A673 (cell line): ENCODE measurements at regions not wholly inside any gene's neighbourhood (a gene's known extent, or its start where the extent isn't known, plus 50 kb on each side); places are given as distances from the start of the nearest gene placed in this dataset.

Source experiments
- BruUV-seq: library from RNA; stranded (reverse); fragments of 400-500 nt; replicated peaks from 2 replicates; lab custom pipeline; 2021; lab: Mats Ljungman, UMichigan
- CTCF ChIA-PET: fragments of 300-600 bp; sonication (Branson Sonifier 250); formaldehyde crosslinking; loops from one replicate; lab custom pipeline; 2022; ENCODE audit warnings: antibody characterized with exemption; lab: Charles Lee
- POLR2A ChIA-PET: fragments of 300-600 bp; sonication (Branson Sonifier 250); formaldehyde crosslinking; loops from one replicate; lab custom pipeline; 2022; ENCODE audit warnings: antibody characterized with exemption; ENCODE audit not compliant: low non-redundant PET; lab: Charles Lee
- DNase-seq: peaks from one replicate; pipeline ENCODE4 v3.0.0-alpha.2; 2015; ENCODE audit warnings: low spot score
- H3K27ac ChIP-seq: fragments of 200-600 bp; sonication (generic); 2 replicates; pipeline ENCODE4 v1.5.1; 2016; ENCODE audit warnings: mixed run types, low read depth, mild to moderate bottlenecking, mixed read lengths, antibody characterized with exemption, low read length; ENCODE audit not compliant: poor library complexity, severe bottlenecking
- H3K27me3 ChIP-seq: fragments of 200-600 bp; sonication (generic); replicated peaks from 2 replicates; pipeline ENCODE4 v1.6.1; 2017; ENCODE audit warnings: mixed run types, low read depth, mild to moderate bottlenecking, mixed read lengths, antibody characterized with exemption, low read length; ENCODE audit not compliant: insufficient read depth, poor library complexity
- H3K36me3 ChIP-seq: fragments of 200-600 bp; sonication (generic); 2 replicates; pipeline ENCODE4 v1.6.1; 2016; ENCODE audit warnings: mixed run types, mild to moderate bottlenecking, mixed read lengths, antibody characterized with exemption, low read length; ENCODE audit not compliant: insufficient read depth, poor library complexity, severe bottlenecking
- H3K4me1 ChIP-seq: fragments of 200-600 bp; sonication (generic); 2 replicates; pipeline ENCODE4 v1.6.1; 2017; ENCODE audit warnings: mixed run types, mild to moderate bottlenecking, mixed read lengths, antibody characterized with exemption, low read length; ENCODE audit not compliant: insufficient read depth, poor library complexity, severe bottlenecking
- H3K4me3 ChIP-seq: fragments of 200-600 bp; sonication (generic); 2 replicates; pipeline ENCODE4 v1.5.1; 2016; ENCODE audit warnings: low read depth, mixed run types, mild to moderate bottlenecking, mixed read lengths, low read length; ENCODE audit not compliant: poor library complexity, severe bottlenecking
- H3K9me3 ChIP-seq: fragments of 200-600 bp; sonication (generic); 2 replicates; pipeline ENCODE4 v1.6.1; 2016; ENCODE audit warnings: mixed run types, low read depth, mild to moderate bottlenecking, mixed read lengths, antibody characterized with exemption, low read length; ENCODE audit not compliant: poor library complexity, severe bottlenecking
- EZH2 ChIP-seq: fragments of 200-600 bp; sonication (generic); IDR thresholded peaks from 2 replicates; pipeline ENCODE4 v1.6.1; 2017; ENCODE audit warnings: borderline replicate concordance, low read depth, mild to moderate bottlenecking, mixed read lengths, antibody characterized with exemption, low read length; ENCODE audit not compliant: poor library complexity, severe bottlenecking
- intact Hi-C: fragments of 100-400 bp; cut with micrococcal nuclease; formaldehyde crosslinking; loops from one replicate; pipeline ENCODE4 v1.10.0; 2022; ENCODE audit not compliant: unreplicated experiment
- TF ChIP-seq, protein P1 (sequence below): fragments of 300-800, 200-600 bp; sonication (generic); conservative IDR thresholded peaks from 2 replicates; pipeline ENCODE4 v1.5.1; 2017; ENCODE audit warnings: low read depth, mild to moderate bottlenecking, antibody characterized with exemption, low read length, moderate library complexity, mixed read lengths

DNA sequence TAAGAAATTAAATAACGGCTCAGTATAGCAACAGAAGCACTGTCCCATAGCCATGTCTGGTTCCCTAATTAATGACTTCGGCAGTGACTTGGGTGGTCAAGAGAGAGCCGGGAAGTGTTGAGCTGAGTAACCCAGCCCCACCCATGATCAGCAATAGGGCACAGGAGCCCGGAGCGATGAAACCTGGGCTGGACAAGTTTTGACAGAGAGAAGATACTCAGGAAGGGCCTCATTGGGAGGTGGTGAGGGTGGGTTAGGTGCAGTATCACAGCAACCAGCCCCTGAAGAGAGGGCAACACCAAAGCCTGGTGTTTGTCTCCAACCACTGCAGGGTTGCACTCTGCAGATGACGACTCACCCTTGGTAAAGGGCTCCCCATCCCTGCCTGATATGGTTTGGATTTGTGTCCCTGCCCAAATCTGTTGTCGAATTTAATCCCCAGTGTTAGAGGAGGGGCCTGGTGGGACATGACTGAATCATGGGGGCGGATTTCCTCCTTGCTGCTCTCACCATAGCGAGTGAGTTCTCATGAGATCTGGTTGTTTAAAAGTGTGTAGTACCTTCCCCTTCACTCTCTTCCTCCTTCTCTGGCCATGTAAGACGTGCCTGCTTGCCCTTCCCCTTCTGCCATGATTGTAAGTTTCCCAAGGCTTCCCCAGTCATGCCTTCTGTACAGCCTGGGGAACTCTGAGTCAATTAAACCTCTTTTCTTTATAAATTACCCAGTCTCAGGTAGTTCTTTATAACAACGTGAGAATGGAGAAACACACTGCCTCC lies 124.9 kb upstream of the MED13L start:
- peaks cover 12% of the 10 kb centered on the region for H3K4me1 ChIP-seq
- no TSS peak for BruUV-seq
- intact Hi-C loops, result no loop called here
- H3K27me3 ChIP-seq, result no peaks in the 10 kb centered on the region
- no peak overlapping the region for H3K4me3 ChIP-seq
- DNase-seq, result no peak
- ChIA-PET POLR2A (no interaction called here), CTCF (no interaction called here)
- peaks cover 11% of the 10 kb centered on the region for H3K9me3 ChIP-seq
- H3K27ac ChIP-seq, result no peak overlapping the region
- H3K36me3 ChIP-seq, result no peaks in the 10 kb centered on the region
- TF ChIP-seq, protein P1, sequence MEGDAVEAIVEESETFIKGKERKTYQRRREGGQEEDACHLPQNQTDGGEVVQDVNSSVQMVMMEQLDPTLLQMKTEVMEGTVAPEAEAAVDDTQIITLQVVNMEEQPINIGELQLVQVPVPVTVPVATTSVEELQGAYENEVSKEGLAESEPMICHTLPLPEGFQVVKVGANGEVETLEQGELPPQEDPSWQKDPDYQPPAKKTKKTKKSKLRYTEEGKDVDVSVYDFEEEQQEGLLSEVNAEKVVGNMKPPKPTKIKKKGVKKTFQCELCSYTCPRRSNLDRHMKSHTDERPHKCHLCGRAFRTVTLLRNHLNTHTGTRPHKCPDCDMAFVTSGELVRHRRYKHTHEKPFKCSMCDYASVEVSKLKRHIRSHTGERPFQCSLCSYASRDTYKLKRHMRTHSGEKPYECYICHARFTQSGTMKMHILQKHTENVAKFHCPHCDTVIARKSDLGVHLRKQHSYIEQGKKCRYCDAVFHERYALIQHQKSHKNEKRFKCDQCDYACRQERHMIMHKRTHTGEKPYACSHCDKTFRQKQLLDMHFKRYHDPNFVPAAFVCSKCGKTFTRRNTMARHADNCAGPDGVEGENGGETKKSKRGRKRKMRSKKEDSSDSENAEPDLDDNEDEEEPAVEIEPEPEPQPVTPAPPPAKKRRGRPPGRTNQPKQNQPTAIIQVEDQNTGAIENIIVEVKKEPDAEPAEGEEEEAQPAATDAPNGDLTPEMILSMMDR, result no peak
- TF ChIP-seq EZH2, result no peak

DNA sequence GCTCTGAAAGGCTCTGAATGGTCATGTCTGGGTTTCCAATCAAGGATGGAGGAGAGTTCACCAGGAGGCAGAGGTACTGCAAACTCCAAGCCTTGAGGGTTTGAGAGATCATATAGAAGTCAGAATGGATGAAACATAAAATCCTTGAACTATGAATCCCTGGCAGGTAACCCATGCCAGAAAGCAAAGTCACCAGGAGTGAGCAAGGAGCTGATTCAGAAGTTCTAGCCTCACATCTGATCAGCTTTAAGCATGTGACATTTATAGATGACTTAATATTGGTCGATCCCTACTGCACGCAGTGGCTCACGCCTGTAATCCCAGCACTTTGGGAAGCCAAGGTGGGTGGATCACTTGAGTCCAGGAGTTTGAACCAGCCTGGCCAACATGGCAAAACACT lies 126.1 kb upstream of the MED13L start:
- intact Hi-C loops, result no loop called here
- Histone ChIP-seq H3K27ac (no peak overlapping the region), H3K27me3 (no peaks in the 10 kb centered on the region), H3K9me3 (peaks cover 2% of the 10 kb centered on the region), H3K4me1 (peaks cover 12% of the 10 kb centered on the region), H3K4me3 (no peak overlapping the region), H3K36me3 (no peaks in the 10 kb centered on the region)
- ChIA-PET CTCF (interaction anchor here (0.7 kb wide), 1 partner anchor 54 kb away, joined by 3 read pairs; no protein-coding TSS in a partner anchor), POLR2A (no interaction called here)
- no TSS peak for BruUV-seq
- DNase-seq, result no peak
- no peak for TF ChIP-seq EZH2
- TF ChIP-seq, protein P1, result no peak

DNA sequence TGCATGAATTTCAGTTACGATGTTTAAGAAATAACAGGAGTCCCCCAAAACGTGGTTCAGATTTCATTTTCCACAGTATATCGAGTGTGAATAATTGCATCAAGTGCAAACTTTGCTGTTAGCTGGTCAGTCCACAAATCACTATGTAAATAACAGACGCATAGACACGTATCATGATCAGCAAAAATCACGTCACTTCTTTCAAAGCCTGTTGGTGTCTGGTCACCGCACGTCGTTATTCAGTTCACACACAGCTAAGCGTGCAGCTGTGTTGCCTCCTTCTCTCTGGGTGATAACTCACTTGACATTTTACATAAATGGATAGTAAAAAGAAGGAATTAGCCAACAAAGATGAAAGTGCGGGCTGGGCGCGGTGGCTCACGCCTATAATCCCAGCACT lies 126.8 kb upstream of the MED13L start:
- POLR2A ChIA-PET, result no interaction called here
- no peak for DNase-seq
- H3K4me1 ChIP-seq, result peaks cover 12% of the 10 kb centered on the region
- no peaks in the 10 kb centered on the region for H3K36me3 ChIP-seq
- H3K27me3 ChIP-seq, result no peaks in the 10 kb centered on the region
- TF ChIP-seq EZH2, result no peak
- TF ChIP-seq, protein P1, result no peak
- CTCF ChIA-PET, result interaction anchor here (0.7 kb wide), 1 partner anchor 54 kb away, joined by 3 read pairs; no protein-coding TSS in a partner anchor
- intact Hi-C loops, result no loop called here
- BruUV-seq, result no TSS peak
- no peaks in the 10 kb centered on the region for H3K9me3 ChIP-seq
- no peak overlapping the region for H3K27ac ChIP-seq
- no peak overlapping the region for H3K4me3 ChIP-seq
